ENCODE measurements at regions not wholly inside any gene's neighbourhood (a gene's known extent, or its start where the extent isn't known, plus 50 kb on each side); places are given as distances from the start of the nearest gene placed in this dataset.

DNA sequence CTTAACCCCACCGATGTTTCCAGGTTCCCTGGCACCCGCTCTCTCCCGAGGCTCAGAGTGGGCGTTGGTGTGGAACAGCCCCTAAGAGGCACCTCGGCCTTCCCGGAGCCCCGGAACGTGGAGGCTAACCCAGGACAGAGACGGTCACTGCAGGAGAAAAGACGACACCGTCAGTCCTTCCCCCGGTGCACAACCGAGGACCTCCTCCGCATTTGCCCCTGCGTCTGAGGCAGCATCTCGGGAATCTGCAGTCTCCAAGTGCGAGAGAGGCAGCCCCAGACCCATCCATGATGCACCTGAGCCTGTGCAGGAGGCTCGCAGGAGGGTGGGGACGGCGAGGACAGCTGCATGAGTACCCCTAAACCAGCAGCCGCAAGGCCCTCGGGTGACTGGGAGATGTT lies 204.9 kb upstream of the SALL3 start:
- Histone ChIP-seq H3K4me3 (no peak overlapping the region), H3K27me3 (no peaks in the 10 kb centered on the region), H3K4me1 (no peaks in the 10 kb centered on the region), H3K27ac (no peak overlapping the region), H3K36me3 (no peaks in the 10 kb centered on the region), H3K9me3 (no peaks in the 10 kb centered on the region)
- DNase-seq: no peak
- TF ChIP-seq POLR2A (IDR thresholded peaks at IDR 0.05) (no peak), POLR2AphosphoS5 (IDR thresholded peaks at IDR 0.05) (no peak), EP300 (IDR thresholded peaks at IDR 0.05; ENCODE audit: low read depth) (no peak)
- TF ChIP-seq, protein P1, sequence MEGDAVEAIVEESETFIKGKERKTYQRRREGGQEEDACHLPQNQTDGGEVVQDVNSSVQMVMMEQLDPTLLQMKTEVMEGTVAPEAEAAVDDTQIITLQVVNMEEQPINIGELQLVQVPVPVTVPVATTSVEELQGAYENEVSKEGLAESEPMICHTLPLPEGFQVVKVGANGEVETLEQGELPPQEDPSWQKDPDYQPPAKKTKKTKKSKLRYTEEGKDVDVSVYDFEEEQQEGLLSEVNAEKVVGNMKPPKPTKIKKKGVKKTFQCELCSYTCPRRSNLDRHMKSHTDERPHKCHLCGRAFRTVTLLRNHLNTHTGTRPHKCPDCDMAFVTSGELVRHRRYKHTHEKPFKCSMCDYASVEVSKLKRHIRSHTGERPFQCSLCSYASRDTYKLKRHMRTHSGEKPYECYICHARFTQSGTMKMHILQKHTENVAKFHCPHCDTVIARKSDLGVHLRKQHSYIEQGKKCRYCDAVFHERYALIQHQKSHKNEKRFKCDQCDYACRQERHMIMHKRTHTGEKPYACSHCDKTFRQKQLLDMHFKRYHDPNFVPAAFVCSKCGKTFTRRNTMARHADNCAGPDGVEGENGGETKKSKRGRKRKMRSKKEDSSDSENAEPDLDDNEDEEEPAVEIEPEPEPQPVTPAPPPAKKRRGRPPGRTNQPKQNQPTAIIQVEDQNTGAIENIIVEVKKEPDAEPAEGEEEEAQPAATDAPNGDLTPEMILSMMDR (IDR thresholded peaks at IDR 0.05): no peak
- intact Hi-C loops (cut with DNase I; ENCODE audit: low total_unique reads) (no loop called here), in situ Hi-C loops (cut with MboI; ENCODE audit: low pct_ligation_motif_present in 1 of 4, low pct_unique_long_range_greater_than_20kb in 1 of 4, low sequenced_read_pairs in 3 of 4) (no loop called here)
- WGBS, 2 donors (ENCODE audit: low coverage in 1 of 2): 89% methylated on average over 22 of the region's 22 CpGs; no CpG with 5 or more reads in 1 of the 2 donors

DNA sequence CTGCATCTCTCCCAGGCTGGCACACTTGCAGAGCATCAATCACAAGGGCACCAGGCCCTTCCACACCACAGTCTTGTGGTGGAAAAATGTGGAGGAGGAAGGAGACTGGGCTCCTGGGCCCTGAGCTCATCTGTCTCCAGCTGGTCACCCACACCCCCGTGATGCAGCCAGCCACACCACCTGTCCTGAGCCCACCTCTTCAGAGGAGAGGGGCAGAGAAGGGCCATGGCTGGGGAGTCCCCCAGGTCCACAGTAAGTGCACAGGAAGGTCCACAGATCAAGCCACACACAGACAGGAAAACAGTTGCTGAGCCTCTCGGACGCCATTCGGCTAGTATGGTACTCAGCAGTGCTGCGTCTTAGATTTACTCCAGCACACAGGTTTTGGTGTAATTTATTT lies 203.5 kb upstream of the SALL3 start:
- H3K4me3 ChIP-seq: no peak overlapping the region
- intact Hi-C loops (cut with DNase I; ENCODE audit: low total_unique reads): no loop called here
- H3K4me1 ChIP-seq: no peaks in the 10 kb centered on the region
- H3K9me3 ChIP-seq: no peaks in the 10 kb centered on the region
- H3K27me3 ChIP-seq: no peaks in the 10 kb centered on the region
- in situ Hi-C loops (cut with MboI; ENCODE audit: low pct_ligation_motif_present in 1 of 4, low pct_unique_long_range_greater_than_20kb in 1 of 4, low sequenced_read_pairs in 3 of 4): no loop called here
- peak overlapping the region in 2 of 4 donors; percentile 33 to 64 for H3K27ac ChIP-seq
- no peak for TF ChIP-seq EP300 (IDR thresholded peaks at IDR 0.05; ENCODE audit: low read depth)
- no peak for TF ChIP-seq POLR2AphosphoS5 (IDR thresholded peaks at IDR 0.05)
- TF ChIP-seq, protein P1 (IDR thresholded peaks at IDR 0.05): no peak
- no peak for TF ChIP-seq POLR2A (IDR thresholded peaks at IDR 0.05)
- DNase-seq: peak; percentile 3
- H3K36me3 ChIP-seq: no peaks in the 10 kb centered on the region
- WGBS, 2 donors (ENCODE audit: low coverage in 1 of 2): 64% methylated on average over 5 of the region's 5 CpGs; no CpG with 5 or more reads in 1 of the 2 donors

DNA sequence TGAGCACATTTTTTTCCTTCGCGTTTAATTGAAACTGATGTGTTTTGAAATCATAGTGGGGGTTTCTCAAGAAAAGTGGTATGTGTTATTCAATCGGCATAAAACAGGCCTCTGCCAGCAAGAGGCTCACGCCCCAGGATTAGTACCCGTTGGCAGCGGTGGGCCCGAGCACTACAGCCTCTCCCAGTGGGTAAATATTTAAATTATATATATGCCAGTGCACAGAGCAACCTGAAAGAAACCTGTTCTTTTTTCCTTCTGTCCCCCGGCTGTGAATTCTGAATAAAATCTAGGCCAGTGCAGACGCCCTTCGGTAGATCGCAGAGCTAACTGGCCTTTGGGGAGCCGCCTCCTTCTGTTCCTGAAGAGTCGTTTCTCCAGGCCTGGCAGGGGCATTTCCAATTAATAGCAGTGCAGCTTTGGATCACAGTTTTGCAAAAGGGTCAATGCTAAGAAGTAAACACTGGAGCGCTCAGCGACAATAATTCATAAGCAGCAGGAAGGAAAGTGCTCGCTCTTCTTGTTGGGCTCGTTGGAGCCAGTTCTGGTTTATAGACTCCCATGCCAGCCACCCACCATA lies 202.8 kb upstream of the SALL3 start:
- Histone ChIP-seq H3K9me3 (no peaks in the 10 kb centered on the region), H3K27ac (peak overlapping the region in 2 of 4 donors; percentile 30 to 64), H3K36me3 (no peaks in the 10 kb centered on the region), H3K4me1 (no peaks in the 10 kb centered on the region), H3K27me3 (no peaks in the 10 kb centered on the region), H3K4me3 (no peak overlapping the region)
- peak; percentile 50 for DNase-seq
- in situ Hi-C loops (cut with MboI; ENCODE audit: low pct_ligation_motif_present in 1 of 4, low pct_unique_long_range_greater_than_20kb in 1 of 4, low sequenced_read_pairs in 3 of 4): no loop called here
- no peak for TF ChIP-seq POLR2AphosphoS5 (IDR thresholded peaks at IDR 0.05)
- no peak for TF ChIP-seq POLR2A (IDR thresholded peaks at IDR 0.05)
- TF ChIP-seq, protein P1 (IDR thresholded peaks at IDR 0.05): no peak
- TF ChIP-seq EP300 (IDR thresholded peaks at IDR 0.05; ENCODE audit: low read depth): no peak
- 41 to 56% methylated on average over 9 to 17 of the region's 17 CpGs for WGBS, 2 donors (ENCODE audit: low coverage in 1 of 2)
- intact Hi-C loops (cut with DNase I; ENCODE audit: low total_unique reads): no loop called here

DNA sequence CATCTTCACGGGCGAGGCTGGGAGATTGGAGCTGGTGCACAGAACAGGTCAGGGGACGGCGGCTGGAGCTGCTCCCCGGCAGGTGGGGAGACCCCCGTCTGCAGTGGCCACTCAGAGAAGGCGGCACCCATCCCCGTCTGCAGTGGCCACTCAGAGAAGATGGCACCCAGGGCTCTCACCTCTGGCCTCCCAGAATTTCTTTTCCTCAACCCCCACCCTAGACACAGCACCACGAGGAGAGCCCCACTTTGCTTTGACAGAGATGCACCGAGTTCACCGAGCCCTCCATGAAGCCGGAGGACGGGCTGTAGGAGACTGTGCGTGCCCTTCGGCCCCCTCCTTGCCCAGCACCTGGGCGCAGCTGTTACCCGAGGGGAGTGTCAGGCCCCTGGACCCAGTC lies 201.6 kb upstream of the SALL3 start:
- Histone ChIP-seq H3K4me1 (no peaks in the 10 kb centered on the region), H3K9me3 (no peaks in the 10 kb centered on the region), H3K27ac (no peak overlapping the region), H3K36me3 (no peaks in the 10 kb centered on the region), H3K27me3 (no peaks in the 10 kb centered on the region), H3K4me3 (no peak overlapping the region)
- intact Hi-C loops (cut with DNase I; ENCODE audit: low total_unique reads): no loop called here
- TF ChIP-seq POLR2A (IDR thresholded peaks at IDR 0.05): no peak
- no peak for TF ChIP-seq POLR2AphosphoS5 (IDR thresholded peaks at IDR 0.05)
- TF ChIP-seq, protein P1 (IDR thresholded peaks at IDR 0.05): no peak
- WGBS, 2 donors (ENCODE audit: low coverage in 1 of 2): 88% methylated on average over 17 of the region's 17 CpGs; no CpG with 5 or more reads in 1 of the 2 donors
- in situ Hi-C loops (cut with MboI; ENCODE audit: low pct_ligation_motif_present in 1 of 4, low pct_unique_long_range_greater_than_20kb in 1 of 4, low sequenced_read_pairs in 3 of 4): no loop called here
- DNase-seq: no peak
